Adipocyte (in vitro differentiated cells): ENCODE measurements at regions not wholly inside any gene's neighbourhood (a gene's known extent, or its start where the extent isn't known, plus 50 kb on each side); places are given as distances from the start of the nearest gene placed in this dataset.

Experiments used
- DNase-seq: peaks from one replicate; pipeline ENCODE4 v3.0.0-alpha.2; 2015; ENCODE audit warnings: low read depth
- H3K27me3 ChIP-seq: replicated peaks from 2 replicates; pipeline ENCODE4 v1.7.0; 2013; ENCODE audit warnings: mild to moderate bottlenecking, low read length, moderate library complexity; ENCODE audit not compliant: control insufficient read depth, insufficient read depth
- H3K36me3 ChIP-seq: 2 replicates; pipeline ENCODE4 v1.7.0; 2013; ENCODE audit warnings: low read length, mild to moderate bottlenecking, moderate library complexity; ENCODE audit not compliant: control insufficient read depth, insufficient read depth, severe bottlenecking
- H3K4me1 ChIP-seq: 2 replicates; pipeline ENCODE4 v1.7.0; 2013; ENCODE audit warnings: mild to moderate bottlenecking, low read length, moderate library complexity; ENCODE audit not compliant: control insufficient read depth, insufficient read depth
- H3K4me3 ChIP-seq: 2 replicates; pipeline ENCODE4 v1.7.0; 2013; ENCODE audit warnings: mild to moderate bottlenecking, low read length, moderate library complexity
- H3K9ac ChIP-seq: 2 replicates; pipeline ENCODE4 v1.7.0; 2013; ENCODE audit warnings: mild to moderate bottlenecking, low read length, moderate library complexity
- H3K9me3 ChIP-seq: 2 replicates; pipeline ENCODE4 v1.7.0; 2013; ENCODE audit warnings: mild to moderate bottlenecking, low read length, moderate library complexity; ENCODE audit not compliant: control insufficient read depth

GRCh38 chr13:63128716-63129115, 1713.1 kb upstream of the PCDH20 start:
- H3K9ac ChIP-seq, result no peak overlapping the region
- no peaks in the 10 kb centered on the region for H3K9me3 ChIP-seq
- H3K4me3 ChIP-seq, result no peak overlapping the region
- no peaks in the 10 kb centered on the region for H3K36me3 ChIP-seq
- H3K4me1 ChIP-seq, result no peaks in the 10 kb centered on the region
- H3K27me3 ChIP-seq, result no peaks in the 10 kb centered on the region
- DNase-seq, result no peak

- H3K9me3 ChIP-seq, result no peaks in the 10 kb centered on the region
- DNase-seq, result peak; percentile 68
- H3K36me3 ChIP-seq, result no peaks in the 10 kb centered on the region
- no peak overlapping the region for H3K9ac ChIP-seq
- no peaks in the 10 kb centered on the region for H3K4me1 ChIP-seq
- no peaks in the 10 kb centered on the region for H3K27me3 ChIP-seq
- H3K4me3 ChIP-seq, result no peak overlapping the region
Observed at GRCh38 chr13:63124863-63125262, 1709.2 kb upstream of the PCDH20 start.

- no peaks in the 10 kb centered on the region for H3K4me1 ChIP-seq
- H3K9ac ChIP-seq, result no peak overlapping the region
- H3K36me3 ChIP-seq, result no peaks in the 10 kb centered on the region
- H3K9me3 ChIP-seq, result no peaks in the 10 kb centered on the region
- no peaks in the 10 kb centered on the region for H3K27me3 ChIP-seq
- no peak overlapping the region for H3K4me3 ChIP-seq
- DNase-seq, result no peak
Observed at GRCh38 chr13:63120883-63121282, 1705.2 kb upstream of the PCDH20 start.

- no peaks in the 10 kb centered on the region for H3K9me3 ChIP-seq
- DNase-seq, result no peak
Observed at GRCh38 chr13:63117710-63118109, 1702.1 kb upstream of the PCDH20 start.

DNA sequence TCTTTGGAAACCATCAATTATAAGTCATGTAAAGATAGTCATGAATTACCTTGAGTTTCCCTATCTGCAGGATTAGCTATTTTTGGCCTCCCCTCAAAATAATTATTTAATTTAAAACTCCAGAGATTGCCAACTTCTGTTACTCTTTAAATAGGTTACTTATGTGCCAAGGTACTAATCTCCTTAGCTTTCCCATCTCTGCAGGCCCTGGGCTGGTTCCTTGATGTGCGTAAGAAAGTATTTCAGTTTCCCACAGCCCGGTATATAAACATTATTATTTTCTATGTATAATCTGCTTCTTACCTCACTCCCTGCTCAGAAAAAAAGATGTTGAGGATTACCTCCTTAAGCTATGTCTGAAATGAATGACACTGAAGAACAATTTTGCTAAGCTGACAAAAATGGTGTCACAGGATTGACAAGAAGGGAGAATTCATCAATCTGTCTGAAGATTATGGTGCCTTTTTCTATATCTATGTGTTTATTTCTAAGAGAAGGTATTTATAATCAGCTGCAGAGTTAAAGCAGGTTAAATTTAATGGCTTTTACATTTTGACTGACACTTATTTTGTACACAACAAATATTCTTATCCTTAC, 1697.2 kb upstream of the PCDH20 start:
- Histone ChIP-seq H3K9ac (no peak overlapping the region), H3K27me3 (no peaks in the 10 kb centered on the region), H3K9me3 (no peaks in the 10 kb centered on the region), H3K4me3 (no peak overlapping the region), H3K36me3 (no peaks in the 10 kb centered on the region), H3K4me1 (no peaks in the 10 kb centered on the region)
- DNase-seq, result no peak

More at GRCh38 chr13:63117710-63118109, 1702.1 kb upstream of the PCDH20 start:
- Histone ChIP-seq H3K4me1 (no peaks in the 10 kb centered on the region), H3K36me3 (no peaks in the 10 kb centered on the region), H3K9ac (no peak overlapping the region), H3K4me3 (no peak overlapping the region), H3K27me3 (no peaks in the 10 kb centered on the region)

- H3K36me3 ChIP-seq, result no peaks in the 10 kb centered on the region
- H3K9me3 ChIP-seq, result no peaks in the 10 kb centered on the region
- no peak overlapping the region for H3K4me3 ChIP-seq
Observed at GRCh38 chr13:63110466-63110865, 1694.8 kb upstream of the PCDH20 start.

DNA sequence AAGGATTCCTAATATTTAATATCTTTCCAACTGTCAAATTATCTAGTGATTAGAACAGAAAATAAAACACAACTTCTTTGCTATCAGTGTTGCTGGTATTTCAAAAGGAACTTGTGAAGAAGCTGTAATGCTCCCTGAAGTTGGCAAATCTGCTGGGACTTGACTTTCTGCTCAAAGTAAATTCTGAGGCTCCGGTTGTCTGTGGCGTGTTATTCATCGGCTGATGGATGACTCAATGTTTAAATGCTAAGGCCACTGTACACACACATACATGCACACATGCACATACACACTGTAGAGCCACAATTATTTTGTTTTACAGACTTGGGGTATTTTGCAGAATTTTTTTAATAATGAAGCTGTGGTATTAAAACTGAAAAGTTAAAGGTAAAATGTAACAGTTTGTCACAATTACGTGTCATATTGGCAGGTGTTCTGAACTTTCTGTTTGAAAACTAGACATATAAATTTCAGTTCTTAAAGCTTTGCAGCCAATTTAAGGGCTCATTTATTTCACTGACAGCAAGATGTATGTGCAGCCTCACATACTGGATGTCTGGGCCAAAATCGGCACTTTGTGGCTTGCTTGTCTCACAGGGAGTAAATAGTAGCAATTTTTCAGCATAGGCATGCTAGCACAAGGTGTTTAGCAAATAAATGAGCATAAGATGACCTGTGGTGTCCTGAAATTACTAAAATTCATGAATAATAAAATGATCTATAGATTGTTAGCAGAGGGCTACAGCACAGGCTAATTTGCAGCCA, 1691.7 kb upstream of the PCDH20 start:
- Histone ChIP-seq H3K27me3 (no peaks in the 10 kb centered on the region), H3K4me3 (no peak overlapping the region), H3K9ac (no peak overlapping the region), H3K36me3 (no peaks in the 10 kb centered on the region), H3K9me3 (no peaks in the 10 kb centered on the region), H3K4me1 (no peaks in the 10 kb centered on the region)
- no peak for DNase-seq

More at GRCh38 chr13:63110466-63110865, 1694.8 kb upstream of the PCDH20 start:
- H3K4me1 ChIP-seq, result no peaks in the 10 kb centered on the region
- no peak overlapping the region for H3K9ac ChIP-seq
- DNase-seq, result peak; percentile 57
- H3K27me3 ChIP-seq, result no peaks in the 10 kb centered on the region

- Histone ChIP-seq H3K4me3 (no peak overlapping the region), H3K27me3 (no peaks in the 10 kb centered on the region), H3K9ac (no peak overlapping the region), H3K9me3 (no peaks in the 10 kb centered on the region), H3K36me3 (no peaks in the 10 kb centered on the region), H3K4me1 (no peaks in the 10 kb centered on the region)
- no peak for DNase-seq
Observed at GRCh38 chr13:63094717-63095116, 1679.1 kb upstream of the PCDH20 start.

GRCh38 chr13:63093907-63094469, 1678.3 kb upstream of the PCDH20 start:
- no peak overlapping the region for H3K4me3 ChIP-seq
- H3K9ac ChIP-seq, result no peak overlapping the region
- no peaks in the 10 kb centered on the region for H3K4me1 ChIP-seq
- DNase-seq, result no peak
- no peaks in the 10 kb centered on the region for H3K9me3 ChIP-seq
- H3K36me3 ChIP-seq, result no peaks in the 10 kb centered on the region
- no peaks in the 10 kb centered on the region for H3K27me3 ChIP-seq

- H3K27me3 ChIP-seq, result no peaks in the 10 kb centered on the region
- H3K9me3 ChIP-seq, result no peaks in the 10 kb centered on the region
- no peaks in the 10 kb centered on the region for H3K4me1 ChIP-seq
- DNase-seq, result no peak
- H3K36me3 ChIP-seq, result no peaks in the 10 kb centered on the region
- H3K4me3 ChIP-seq, result no peak overlapping the region
- H3K9ac ChIP-seq, result no peak overlapping the region
Observed at GRCh38 chr13:63092456-63092855, 1676.8 kb upstream of the PCDH20 start.

DNA sequence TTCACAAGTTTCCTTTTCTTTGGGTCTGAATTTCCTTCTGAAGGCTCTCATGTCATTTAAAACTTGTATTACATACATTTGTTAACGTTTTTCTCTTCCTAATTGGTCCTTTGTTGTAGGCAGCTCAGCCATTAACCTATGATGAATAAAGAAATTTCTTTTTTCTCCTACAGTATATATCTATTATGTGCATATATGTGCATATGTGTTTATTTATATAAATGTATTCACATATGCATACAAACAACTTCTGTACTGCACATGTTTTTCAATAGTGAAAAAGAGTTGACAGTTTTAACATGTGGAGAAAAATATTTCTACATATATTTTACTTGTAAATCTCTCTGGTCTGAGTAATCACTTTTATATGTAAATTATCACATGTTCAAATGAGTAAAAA, 1674.9 kb upstream of the PCDH20 start:
- Histone ChIP-seq H3K36me3 (no peaks in the 10 kb centered on the region), H3K27me3 (no peaks in the 10 kb centered on the region), H3K9me3 (no peaks in the 10 kb centered on the region), H3K9ac (no peak overlapping the region), H3K4me1 (no peaks in the 10 kb centered on the region), H3K4me3 (no peak overlapping the region)
- no peak for DNase-seq
